ENCODE measurements at regions not wholly inside any gene's neighbourhood (a gene's known extent, or its start where the extent isn't known, plus 50 kb on each side); places are given as distances from the start of the nearest gene placed in this dataset.

- peak; percentile 48 for DNase-seq
- H3K4me3 ChIP-seq (ENCODE audit: low read length): no peak overlapping the region
- no peaks in the 10 kb centered on the region for H3K36me3 ChIP-seq (ENCODE audit: control insufficient read depth, insufficient read depth, low read length)
- no CpG with 5 or more reads among the region's 3 CpGs for WGBS (ENCODE audit: insufficient coverage)
- H3K27ac ChIP-seq (ENCODE audit: low read length): no peak overlapping the region
- peaks cover 3% of the 10 kb centered on the region for H3K4me1 ChIP-seq (ENCODE audit: control insufficient read depth, insufficient read depth, low read length)
- no peaks in the 10 kb centered on the region for H3K27me3 ChIP-seq (ENCODE audit: control insufficient read depth, insufficient read depth, low read length)
- H3K9me3 ChIP-seq (replicated peaks; ENCODE audit: control insufficient read depth, low read depth, low read length): no peaks in the 10 kb centered on the region
These were observed 295.1 kb downstream of the ASXL3 start for GRCh38 chr18:33873112-33873511.

DNA sequence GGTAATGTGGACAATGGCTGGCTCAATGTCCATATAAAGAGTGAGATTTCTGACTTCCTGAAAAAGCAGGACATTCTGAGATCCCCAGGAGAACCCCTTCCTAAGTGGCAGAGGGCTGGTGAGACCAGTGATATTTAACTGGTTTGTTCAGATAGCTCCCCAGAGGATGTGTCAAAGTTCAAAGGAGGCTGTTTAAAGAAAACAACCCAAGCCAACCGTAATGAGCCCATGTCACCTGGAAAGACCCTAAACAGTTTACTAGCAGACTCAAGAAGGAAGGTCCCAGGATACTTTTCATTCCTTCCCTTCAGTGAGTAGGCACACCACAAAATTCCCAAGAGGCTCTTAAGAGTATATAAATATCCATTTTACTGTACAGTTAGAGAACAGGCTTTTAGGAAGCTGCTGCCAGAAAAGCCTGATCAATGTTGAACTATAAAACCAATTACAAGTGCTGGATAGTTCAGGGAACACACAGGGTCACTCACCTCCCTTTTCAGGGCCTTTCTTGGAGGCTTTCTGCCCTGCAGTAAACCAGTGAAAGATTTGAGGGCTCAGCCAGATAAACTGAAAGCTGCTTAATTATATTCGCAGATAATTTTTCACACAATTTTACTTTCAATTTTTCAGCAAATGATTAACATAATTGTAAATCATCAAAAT is 293.5 kb downstream of the ASXL3 start:
- H3K27me3 ChIP-seq (ENCODE audit: control insufficient read depth, insufficient read depth, low read length): no peaks in the 10 kb centered on the region
- no CpG with 5 or more reads among the region's 2 CpGs for WGBS (ENCODE audit: insufficient coverage)
- peaks cover 3% of the 10 kb centered on the region for H3K4me1 ChIP-seq (ENCODE audit: control insufficient read depth, insufficient read depth, low read length)
- no peaks in the 10 kb centered on the region for H3K36me3 ChIP-seq (ENCODE audit: control insufficient read depth, insufficient read depth, low read length)
- no peak overlapping the region for H3K4me3 ChIP-seq (ENCODE audit: low read length)
- no peaks in the 10 kb centered on the region for H3K9me3 ChIP-seq (replicated peaks; ENCODE audit: control insufficient read depth, low read depth, low read length)
- DNase-seq: no peak
- H3K27ac ChIP-seq (ENCODE audit: low read length): no peak overlapping the region

DNA sequence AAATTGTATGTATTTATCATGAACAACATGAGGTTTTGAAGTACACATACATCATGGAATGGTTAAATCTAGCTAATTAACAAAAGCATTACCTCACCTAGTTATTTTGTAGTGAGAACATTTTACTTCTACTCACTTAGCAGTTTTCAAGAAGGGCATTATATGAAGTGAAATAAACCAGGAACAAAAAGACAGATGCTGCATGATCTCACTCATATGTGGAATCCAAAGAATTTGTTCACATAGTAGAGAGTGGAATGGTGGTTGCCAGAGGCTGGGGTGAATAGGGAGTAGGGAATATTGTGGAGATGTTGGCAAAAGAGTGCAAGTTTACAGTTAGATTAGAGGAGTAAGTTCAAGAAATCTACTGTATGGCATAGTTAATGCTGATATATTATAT is 292.0 kb downstream of the ASXL3 start:
- Histone ChIP-seq H3K27me3 (ENCODE audit: control insufficient read depth, insufficient read depth, low read length) (no peaks in the 10 kb centered on the region), H3K36me3 (ENCODE audit: control insufficient read depth, insufficient read depth, low read length) (no peaks in the 10 kb centered on the region), H3K9me3 (replicated peaks; ENCODE audit: control insufficient read depth, low read depth, low read length) (no peaks in the 10 kb centered on the region), H3K27ac (ENCODE audit: low read length) (no peak overlapping the region), H3K4me3 (ENCODE audit: low read length) (no peak overlapping the region), H3K4me1 (ENCODE audit: control insufficient read depth, insufficient read depth, low read length) (peaks cover 3% of the 10 kb centered on the region)
- DNase-seq: peak; percentile 68

DNA sequence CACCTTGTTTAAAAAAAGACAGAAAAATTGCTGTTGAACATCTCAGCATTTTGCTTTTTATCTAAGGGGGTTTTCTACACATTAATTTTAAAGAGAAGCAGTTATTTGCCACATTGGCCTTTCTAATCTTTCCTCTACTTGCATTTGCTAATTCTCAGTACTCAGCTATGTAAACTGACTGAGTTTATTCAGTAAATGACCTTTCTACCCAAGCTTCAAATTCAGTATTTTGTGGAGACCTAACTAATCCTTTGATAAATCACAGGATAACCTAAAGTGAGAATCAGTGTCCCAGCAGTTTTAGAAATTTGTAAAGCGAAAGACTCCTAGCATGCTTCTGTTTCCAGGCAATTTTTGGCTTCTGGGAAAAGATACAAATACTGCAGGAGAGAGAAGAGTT is 288.4 kb downstream of the ASXL3 start:
- no peaks in the 10 kb centered on the region for H3K36me3 ChIP-seq (ENCODE audit: control insufficient read depth, insufficient read depth, low read length)

DNA sequence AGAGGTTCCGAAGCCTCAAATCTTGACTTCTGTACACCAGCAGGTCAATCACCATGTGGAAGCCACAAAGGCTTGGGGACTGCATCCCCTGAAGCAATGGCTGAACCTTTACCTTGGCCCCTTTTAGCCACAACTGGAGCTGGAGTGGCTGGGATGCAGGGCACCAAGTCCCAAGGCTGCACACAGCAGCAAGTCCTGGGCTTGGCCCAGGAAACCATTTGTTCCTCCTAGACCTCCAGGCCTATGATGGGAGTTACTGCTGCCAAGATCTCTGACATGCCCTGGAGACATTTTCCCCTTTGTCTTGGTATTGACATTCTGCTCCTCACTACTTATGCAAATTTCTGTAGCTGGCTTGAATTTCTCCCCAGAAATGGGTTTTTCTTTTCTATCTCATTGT is 285.9 kb downstream of the ASXL3 start:
- no peak for DNase-seq
- WGBS (ENCODE audit: insufficient coverage): 100% methylated on average over 1 of the region's 1 CpG
- no peak overlapping the region for H3K27ac ChIP-seq (ENCODE audit: low read length)

More for the DNA sequence above, 288.4 kb downstream of the ASXL3 start:
- Histone ChIP-seq H3K4me3 (ENCODE audit: low read length) (no peak overlapping the region), H3K4me1 (ENCODE audit: control insufficient read depth, insufficient read depth, low read length) (peaks cover 3% of the 10 kb centered on the region), H3K27ac (ENCODE audit: low read length) (no peak overlapping the region), H3K27me3 (ENCODE audit: control insufficient read depth, insufficient read depth, low read length) (no peaks in the 10 kb centered on the region), H3K9me3 (replicated peaks; ENCODE audit: control insufficient read depth, low read depth, low read length) (peaks cover 13% of the 10 kb centered on the region)
- WGBS (ENCODE audit: insufficient coverage): no CpG with 5 or more reads among the region's 1 CpG
- DNase-seq: no peak

GRCh38 chr18:33854827-33855139 is 276.8 kb downstream of the ASXL3 start:
- no CpG with 5 or more reads among the region's 2 CpGs for WGBS (ENCODE audit: insufficient coverage)
- Histone ChIP-seq H3K36me3 (ENCODE audit: control insufficient read depth, insufficient read depth, low read length) (no peaks in the 10 kb centered on the region), H3K9me3 (replicated peaks; ENCODE audit: control insufficient read depth, low read depth, low read length) (no peaks in the 10 kb centered on the region), H3K27me3 (ENCODE audit: control insufficient read depth, insufficient read depth, low read length) (no peaks in the 10 kb centered on the region), H3K4me3 (ENCODE audit: low read length) (no peak overlapping the region), H3K27ac (ENCODE audit: low read length) (no peak overlapping the region), H3K4me1 (ENCODE audit: control insufficient read depth, insufficient read depth, low read length) (no peaks in the 10 kb centered on the region)
- no peak for DNase-seq

More for the DNA sequence above, 285.9 kb downstream of the ASXL3 start:
- peaks cover 13% of the 10 kb centered on the region for H3K9me3 ChIP-seq (replicated peaks; ENCODE audit: control insufficient read depth, low read depth, low read length)
- H3K4me3 ChIP-seq (ENCODE audit: low read length): no peak overlapping the region
- no peaks in the 10 kb centered on the region for H3K4me1 ChIP-seq (ENCODE audit: control insufficient read depth, insufficient read depth, low read length)
- no peaks in the 10 kb centered on the region for H3K27me3 ChIP-seq (ENCODE audit: control insufficient read depth, insufficient read depth, low read length)
- no peaks in the 10 kb centered on the region for H3K36me3 ChIP-seq (ENCODE audit: control insufficient read depth, insufficient read depth, low read length)

- no peaks in the 10 kb centered on the region for H3K4me1 ChIP-seq (ENCODE audit: control insufficient read depth, insufficient read depth, low read length)
- H3K36me3 ChIP-seq (ENCODE audit: control insufficient read depth, insufficient read depth, low read length): no peaks in the 10 kb centered on the region
- no peaks in the 10 kb centered on the region for H3K27me3 ChIP-seq (ENCODE audit: control insufficient read depth, insufficient read depth, low read length)
- no peak overlapping the region for H3K27ac ChIP-seq (ENCODE audit: low read length)
- 82% methylated on average over 2 of the region's 4 CpGs for WGBS (ENCODE audit: insufficient coverage)
- DNase-seq: no peak
- no peaks in the 10 kb centered on the region for H3K9me3 ChIP-seq (replicated peaks; ENCODE audit: control insufficient read depth, low read depth, low read length)
- no peak overlapping the region for H3K4me3 ChIP-seq (ENCODE audit: low read length)
These were observed 276.2 kb downstream of the ASXL3 start for GRCh38 chr18:33854086-33854826.

GRCh38 chr18:33853187-33853586 is 275.2 kb downstream of the ASXL3 start:
- DNase-seq: peak; percentile 7
- WGBS (ENCODE audit: insufficient coverage): no CpG with 5 or more reads among the region's 6 CpGs
- no peaks in the 10 kb centered on the region for H3K36me3 ChIP-seq (ENCODE audit: control insufficient read depth, insufficient read depth, low read length)
- H3K4me3 ChIP-seq (ENCODE audit: low read length): no peak overlapping the region
- no peaks in the 10 kb centered on the region for H3K4me1 ChIP-seq (ENCODE audit: control insufficient read depth, insufficient read depth, low read length)
- H3K9me3 ChIP-seq (replicated peaks; ENCODE audit: control insufficient read depth, low read depth, low read length): no peaks in the 10 kb centered on the region
- H3K27me3 ChIP-seq (ENCODE audit: control insufficient read depth, insufficient read depth, low read length): no peaks in the 10 kb centered on the region
- H3K27ac ChIP-seq (ENCODE audit: low read length): no peak overlapping the region

DNA sequence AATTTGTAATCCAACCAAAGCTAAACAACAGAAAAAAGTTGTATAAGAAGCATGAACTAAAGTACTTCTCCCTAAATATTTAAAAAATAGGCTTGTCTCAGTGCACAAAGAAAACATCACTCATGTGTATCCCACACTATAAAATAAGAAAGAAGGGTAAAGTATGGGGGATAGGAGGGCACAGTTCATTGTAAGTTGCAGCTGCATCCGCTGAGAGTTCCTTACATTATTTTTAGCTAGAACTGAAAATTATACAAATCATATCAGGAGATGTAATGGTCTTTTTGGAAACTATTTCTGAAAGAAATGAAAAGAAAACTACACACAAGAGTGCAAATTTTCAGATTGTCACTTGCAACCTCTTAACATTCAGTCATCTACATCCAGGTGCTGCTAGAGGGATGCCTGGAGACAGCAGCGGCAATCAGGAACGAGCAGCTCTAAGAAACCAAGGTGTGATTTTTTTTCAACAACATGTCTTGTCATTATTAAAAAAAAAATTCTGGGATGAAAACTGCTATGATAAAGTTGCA is 273.6 kb downstream of the ASXL3 start:
- Histone ChIP-seq H3K36me3 (ENCODE audit: control insufficient read depth, insufficient read depth, low read length) (no peaks in the 10 kb centered on the region), H3K4me3 (ENCODE audit: low read length) (no peak overlapping the region), H3K27me3 (ENCODE audit: control insufficient read depth, insufficient read depth, low read length) (no peaks in the 10 kb centered on the region), H3K4me1 (ENCODE audit: control insufficient read depth, insufficient read depth, low read length) (no peaks in the 10 kb centered on the region), H3K27ac (ENCODE audit: low read length) (no peak overlapping the region), H3K9me3 (replicated peaks; ENCODE audit: control insufficient read depth, low read depth, low read length) (no peaks in the 10 kb centered on the region)
- DNase-seq: no peak
- WGBS (ENCODE audit: insufficient coverage): no CpG with 5 or more reads among the region's 3 CpGs

DNA sequence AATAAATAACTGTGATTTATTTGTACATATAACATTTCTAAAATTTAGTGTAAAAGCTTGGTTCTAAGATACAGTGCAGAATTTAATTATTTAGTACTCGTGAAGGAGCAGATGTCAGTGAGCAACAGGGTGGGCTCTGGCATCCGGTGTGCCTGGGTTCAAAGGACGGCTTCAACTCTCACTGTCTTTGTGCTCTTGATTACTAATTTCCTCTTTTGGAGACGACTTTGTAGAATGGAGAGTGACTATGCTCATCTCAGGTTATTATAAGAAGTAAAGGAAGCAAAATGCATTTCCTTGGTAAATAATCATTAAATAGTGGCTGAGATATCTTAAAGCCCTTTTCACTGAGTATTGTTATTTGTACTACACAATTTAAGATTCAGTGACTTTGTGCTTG is 271.7 kb downstream of the ASXL3 start:
- no peak for DNase-seq
- H3K9me3 ChIP-seq (replicated peaks; ENCODE audit: control insufficient read depth, low read depth, low read length): no peaks in the 10 kb centered on the region
- WGBS (ENCODE audit: insufficient coverage): no CpG with 5 or more reads among the region's 4 CpGs
- no peaks in the 10 kb centered on the region for H3K36me3 ChIP-seq (ENCODE audit: control insufficient read depth, insufficient read depth, low read length)
- no peaks in the 10 kb centered on the region for H3K27me3 ChIP-seq (ENCODE audit: control insufficient read depth, insufficient read depth, low read length)
- H3K4me1 ChIP-seq (ENCODE audit: control insufficient read depth, insufficient read depth, low read length): no peaks in the 10 kb centered on the region
- no peak overlapping the region for H3K4me3 ChIP-seq (ENCODE audit: low read length)
- H3K27ac ChIP-seq (ENCODE audit: low read length): no peak overlapping the region
